Gastroesophageal sphincter (tissue), 4 donors: ENCODE measurements at regions not wholly inside any gene's neighbourhood (a gene's known extent, or its start where the extent isn't known, plus 50 kb on each side); places are given as distances from the start of the nearest gene placed in this dataset.

Experiments
- ATAC-seq: fragments of 150-250 bp; one replicate; pipeline ENCODE4 v1.9.1; 2016; ENCODE audit warnings: mild to moderate bottlenecking, moderate library complexity
- H3K27ac ChIP-seq, 4 donors: fragments of 200-600 bp; sonication (generic) in 3 of 4; 1 replicate in 3 of 4; 2 replicates in 1 of 4; pipeline ENCODE4 v1.5.1; 2016 to 2019
- H3K27me3 ChIP-seq: fragments of 200-600 bp; sonication (generic); one replicate; pipeline ENCODE4 v1.5.1; 2019
- H3K36me3 ChIP-seq, 2 donors: fragments of 200-600 bp; sonication (generic); one replicate each; pipeline ENCODE4 v1.5.1; 2019; ENCODE audit warnings: control low read depth in 1 of 2
- H3K4me1 ChIP-seq, 3 donors: fragments of 200-600 bp; sonication (generic); 1 replicate in 2 of 3; 2 replicates in 1 of 3; pipeline ENCODE4 v1.5.1; 2016 to 2019; ENCODE audit warnings: control low read depth in 2 of 3
- H3K4me3 ChIP-seq, 2 donors: fragments of 200-600 bp; sonication (generic); one replicate each; pipeline ENCODE4 v1.5.1; 2019; ENCODE audit warnings: mild to moderate bottlenecking in 1 of 2, moderate library complexity in 1 of 2
- H3K9me3 ChIP-seq, 3 donors: fragments of 200-600 bp; sonication (generic); one replicate each; pipeline ENCODE4 v1.5.1; 2017 to 2019; ENCODE audit warnings: control low read depth in 2 of 3
- CTCF ChIP-seq, 4 experiments: fragments of 200-600 bp in 2 of 4; fragments of 450-650 bp in 2 of 4; sonication (generic) in 1 of 4; IDR thresholded peaks; one replicate each; pipeline ENCODE4 v1.5.1; 2017 to 2019; ENCODE audit warnings: antibody characterized with exemption in 4 of 4, mild to moderate bottlenecking in 2 of 4, moderate library complexity in 2 of 4
- EP300 ChIP-seq: sonication (generic); formaldehyde crosslinking; IDR thresholded peaks from one replicate; pipeline ENCODE4 v1.6.1; 2017; ENCODE audit warnings: antibody characterized with exemption, mild to moderate bottlenecking
- POLR2A ChIP-seq, 2 donors: fragments of 450-650 bp; IDR thresholded peaks; one replicate each; pipeline ENCODE4 v1.6.1; 2017; ENCODE audit warnings: antibody characterized with exemption in 2 of 2, mild to moderate bottlenecking in 2 of 2, moderate library complexity in 1 of 2
- POLR2AphosphoS5 ChIP-seq: sonication (generic); formaldehyde crosslinking; IDR thresholded peaks from one replicate; pipeline ENCODE4 v1.6.1; 2017; ENCODE audit warnings: antibody characterized with exemption
- WGBS, 2 donors: methylation state at CpG; one replicate each; pipeline ENCODE4 v1.1.5; 2018; ENCODE audit warnings: low coverage in 1 of 2; 5-methylcytosine and 5-hydroxymethylcytosine counted together

DNA sequence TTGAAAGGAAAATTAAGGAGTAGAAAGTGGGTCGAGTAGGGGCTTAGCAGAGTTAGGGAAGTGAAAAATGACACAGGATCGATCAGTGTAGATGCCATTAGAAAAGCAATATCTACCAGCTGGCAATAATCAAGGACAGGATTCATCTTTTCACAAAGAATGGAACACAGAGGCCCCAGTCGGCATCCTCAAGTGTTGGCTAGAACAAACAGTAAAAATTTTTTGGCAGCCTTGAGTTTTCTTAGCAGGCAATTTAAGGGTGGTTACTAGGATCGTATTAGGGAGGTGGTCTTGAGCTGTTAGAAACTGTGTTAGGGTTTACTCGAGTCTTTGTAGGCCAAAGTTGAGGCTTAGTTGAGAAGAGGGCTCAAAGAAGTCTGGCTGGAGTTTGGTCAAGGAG lies 658.8 kb upstream of the SGO1 start:
- Histone ChIP-seq H3K36me3 (no peaks in the 10 kb centered on the region), H3K27me3 (no peaks in the 10 kb centered on the region), H3K9me3 (no peaks in the 10 kb centered on the region), H3K4me1 (no peaks in the 10 kb centered on the region), H3K27ac (no peak overlapping the region), H3K4me3 (no peak overlapping the region)
- ATAC-seq: no peak
- 71 to 80% methylated on average over 3 to 5 of the region's 5 CpGs for WGBS, 2 donors
- TF ChIP-seq EP300: no peak
- TF ChIP-seq CTCF (IDR thresholded peaks at IDR 0.05): no peak

GRCh38 chr3:20842594-20843436 lies 656.8 kb upstream of the SGO1 start:
- H3K27ac ChIP-seq: no peak overlapping the region
- H3K36me3 ChIP-seq: no peaks in the 10 kb centered on the region
- peaks cover 0 to 4% (median 0%) of the 10 kb centered on the region in 3 donors for H3K4me1 ChIP-seq
- H3K9me3 ChIP-seq: no peaks in the 10 kb centered on the region
- H3K27me3 ChIP-seq: no peaks in the 10 kb centered on the region
- ATAC-seq: no peak
- 65 to 69% methylated on average over 3 of the region's 3 CpGs for whole genome bisulfite sequencing, 2 donors
- no peak overlapping the region for H3K4me3 ChIP-seq
- TF ChIP-seq POLR2A (IDR thresholded peaks at IDR 0.05) (no peak), EP300 (no peak), CTCF (IDR thresholded peaks at IDR 0.05) (no peak), POLR2AphosphoS5 (no peak)

DNA sequence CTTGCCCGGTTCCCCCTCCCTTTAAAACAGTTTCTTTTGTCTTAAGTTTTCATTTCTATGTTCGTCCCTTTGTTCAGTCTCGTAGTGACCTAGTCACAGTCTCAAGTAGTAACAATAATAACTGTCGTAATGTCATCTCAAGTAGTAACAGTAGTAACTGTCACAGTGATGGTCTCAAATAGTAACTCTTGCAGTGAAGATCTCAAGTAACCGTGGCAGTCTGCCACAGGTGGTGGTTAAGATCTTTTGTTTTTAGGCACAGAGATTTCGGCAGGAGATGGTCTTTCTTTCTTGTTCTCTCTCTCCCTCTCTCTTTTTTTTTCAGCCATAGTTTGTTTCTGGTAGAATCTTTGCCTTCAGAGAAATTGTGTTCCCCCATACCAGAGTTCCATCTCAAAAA lies 656.0 kb upstream of the SGO1 start:
- H3K9me3 ChIP-seq: no peaks in the 10 kb centered on the region
- H3K4me1 ChIP-seq: peaks cover 0 to 7% (median 0%) of the 10 kb centered on the region in 3 donors
- H3K4me3 ChIP-seq: no peak overlapping the region
- H3K36me3 ChIP-seq: no peaks in the 10 kb centered on the region
- ATAC-seq: no peak
- TF ChIP-seq EP300 (no peak), POLR2A (IDR thresholded peaks at IDR 0.05) (no peak), CTCF (IDR thresholded peaks at IDR 0.05) (no peak)
- no peaks in the 10 kb centered on the region for H3K27me3 ChIP-seq
- no peak overlapping the region for H3K27ac ChIP-seq
- 87 to 92% methylated on average over 3 to 6 of the region's 6 CpGs for WGBS, 2 donors

- WGBS, 2 donors: 24 to 36% methylated on average over 3 of the region's 3 CpGs
- ATAC-seq: no peak
Measured at GRCh38 chr3:20837676-20838302, 651.8 kb upstream of the SGO1 start.

DNA sequence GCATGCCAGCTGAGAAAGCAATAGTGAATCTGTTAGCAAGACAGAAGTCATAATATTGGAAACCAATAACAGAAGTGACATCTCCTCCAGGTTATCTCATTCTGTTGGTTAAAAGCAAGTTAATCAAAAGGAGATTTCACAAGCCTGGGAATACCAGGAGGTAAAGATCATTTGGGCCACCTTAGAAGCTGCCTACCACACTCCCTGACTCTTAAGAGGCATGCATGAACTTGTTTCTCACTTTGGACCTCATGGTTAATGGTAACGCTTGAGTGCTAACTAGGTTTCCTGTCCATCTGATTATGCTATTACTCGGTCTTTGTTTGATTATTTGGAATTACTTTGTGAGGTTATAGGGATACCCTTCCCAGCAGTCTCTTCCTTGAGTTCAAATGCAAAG lies 650.8 kb upstream of the SGO1 start:
- TF ChIP-seq CTCF (IDR thresholded peaks at IDR 0.05): no peak
- no peak for TF ChIP-seq POLR2AphosphoS5
- TF ChIP-seq EP300: no peak
- TF ChIP-seq POLR2A (IDR thresholded peaks at IDR 0.05): no peak
- no peak overlapping the region for H3K4me3 ChIP-seq
- 83 to 87% methylated on average over 2 of the region's 2 CpGs for WGBS, 2 donors
- no peaks in the 10 kb centered on the region for H3K36me3 ChIP-seq
- no peaks in the 10 kb centered on the region for H3K9me3 ChIP-seq
- H3K27ac ChIP-seq: no peak overlapping the region
- peaks cover 0 to 7% (median 0%) of the 10 kb centered on the region in 3 donors for H3K4me1 ChIP-seq
- H3K27me3 ChIP-seq: no peaks in the 10 kb centered on the region
- ATAC-seq: no peak

More at GRCh38 chr3:20837676-20838302, 651.8 kb upstream of the SGO1 start:
- H3K27ac ChIP-seq: no peak overlapping the region
- no peaks in the 10 kb centered on the region for H3K9me3 ChIP-seq
- H3K4me3 ChIP-seq: no peak overlapping the region
- peaks cover 0 to 7% (median 0%) of the 10 kb centered on the region in 3 donors for H3K4me1 ChIP-seq
- no peak for TF ChIP-seq POLR2A (IDR thresholded peaks at IDR 0.05)
- no peaks in the 10 kb centered on the region for H3K27me3 ChIP-seq
- H3K36me3 ChIP-seq: no peaks in the 10 kb centered on the region
